ENCODE measurements at regions not wholly inside any gene's neighbourhood (a gene's known extent, or its start where the extent isn't known, plus 50 kb on each side); places are given as distances from the start of the nearest gene placed in this dataset.

DNA sequence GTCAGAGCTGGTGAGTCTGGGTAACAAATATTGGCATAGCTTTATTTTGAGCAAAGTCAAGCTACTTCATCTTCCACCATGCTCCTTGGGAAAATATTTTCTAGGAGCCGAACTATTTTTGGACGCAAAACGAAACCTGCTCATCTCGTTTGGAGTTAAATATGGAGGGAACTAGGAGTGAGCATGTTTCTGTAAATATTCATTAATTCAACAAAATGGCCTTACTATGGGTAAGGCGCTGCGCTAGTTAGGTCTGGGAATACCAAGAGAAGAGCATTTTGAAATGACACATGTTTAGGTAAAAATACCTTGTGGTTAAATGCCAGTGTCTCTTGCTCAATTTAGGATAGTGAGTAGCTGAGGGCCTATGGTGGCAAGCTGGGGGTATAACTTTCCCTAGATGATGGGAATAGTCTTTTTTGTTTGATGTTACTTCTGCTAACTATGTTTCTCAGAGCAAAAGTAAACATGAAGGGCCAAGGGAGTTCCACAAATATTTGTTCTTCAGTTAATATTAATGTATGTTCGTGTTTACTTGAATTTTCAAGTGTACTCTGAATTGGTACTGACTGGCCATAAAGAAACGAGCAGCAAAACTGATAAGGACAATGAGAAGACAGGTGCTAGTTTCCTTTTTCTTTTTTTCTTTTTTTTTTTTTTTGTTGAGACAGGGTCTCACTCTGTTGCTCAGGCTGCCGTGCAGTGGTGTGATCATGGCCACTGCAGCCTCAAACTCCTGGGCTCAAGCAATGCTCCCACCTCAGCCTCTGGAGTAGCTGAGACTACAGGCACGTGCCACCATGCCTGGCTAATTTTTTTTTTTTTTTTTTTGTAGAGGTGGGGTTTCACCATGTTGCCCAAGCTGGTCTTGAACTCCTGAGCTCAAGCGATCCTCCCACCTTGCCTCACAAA, 77.7 kb downstream of the MAP1LC3B2 start:
- DNase-seq (ENCODE audit: low read depth) = no peak
- TF ChIP-seq, protein P1, sequence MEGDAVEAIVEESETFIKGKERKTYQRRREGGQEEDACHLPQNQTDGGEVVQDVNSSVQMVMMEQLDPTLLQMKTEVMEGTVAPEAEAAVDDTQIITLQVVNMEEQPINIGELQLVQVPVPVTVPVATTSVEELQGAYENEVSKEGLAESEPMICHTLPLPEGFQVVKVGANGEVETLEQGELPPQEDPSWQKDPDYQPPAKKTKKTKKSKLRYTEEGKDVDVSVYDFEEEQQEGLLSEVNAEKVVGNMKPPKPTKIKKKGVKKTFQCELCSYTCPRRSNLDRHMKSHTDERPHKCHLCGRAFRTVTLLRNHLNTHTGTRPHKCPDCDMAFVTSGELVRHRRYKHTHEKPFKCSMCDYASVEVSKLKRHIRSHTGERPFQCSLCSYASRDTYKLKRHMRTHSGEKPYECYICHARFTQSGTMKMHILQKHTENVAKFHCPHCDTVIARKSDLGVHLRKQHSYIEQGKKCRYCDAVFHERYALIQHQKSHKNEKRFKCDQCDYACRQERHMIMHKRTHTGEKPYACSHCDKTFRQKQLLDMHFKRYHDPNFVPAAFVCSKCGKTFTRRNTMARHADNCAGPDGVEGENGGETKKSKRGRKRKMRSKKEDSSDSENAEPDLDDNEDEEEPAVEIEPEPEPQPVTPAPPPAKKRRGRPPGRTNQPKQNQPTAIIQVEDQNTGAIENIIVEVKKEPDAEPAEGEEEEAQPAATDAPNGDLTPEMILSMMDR (IDR thresholded peaks at IDR 0.05; ENCODE audit: insufficient read depth, low read depth, low read length) = no peak
- H3K4me3 ChIP-seq (ENCODE audit: low read depth, low read length) = no peak overlapping the region

DNA sequence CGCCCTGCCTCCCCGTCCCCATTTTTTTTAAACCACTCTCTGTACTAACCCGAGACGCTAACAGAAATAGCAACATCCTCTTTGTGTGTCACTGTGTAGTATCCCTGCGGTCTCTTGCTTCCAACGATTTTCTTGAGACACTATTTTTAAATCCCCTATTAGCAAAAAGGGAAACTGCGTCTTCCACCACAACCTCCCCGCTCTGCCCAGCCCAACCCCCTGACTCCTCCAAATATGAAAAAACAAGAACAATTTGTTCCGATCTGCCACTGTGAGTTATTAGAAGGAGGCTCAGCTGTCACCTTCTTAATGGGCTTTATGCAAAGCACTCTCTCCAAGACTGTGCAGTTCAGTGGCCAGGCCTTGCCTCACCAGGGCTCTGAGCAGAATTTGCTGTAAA, 76.3 kb downstream of the MAP1LC3B2 start:
- TF ChIP-seq, protein P1 (IDR thresholded peaks at IDR 0.05; ENCODE audit: insufficient read depth, low read depth, low read length) = no peak
- no peak for DNase-seq (ENCODE audit: low read depth)
- no peak overlapping the region for H3K4me3 ChIP-seq (ENCODE audit: low read depth, low read length)

DNA sequence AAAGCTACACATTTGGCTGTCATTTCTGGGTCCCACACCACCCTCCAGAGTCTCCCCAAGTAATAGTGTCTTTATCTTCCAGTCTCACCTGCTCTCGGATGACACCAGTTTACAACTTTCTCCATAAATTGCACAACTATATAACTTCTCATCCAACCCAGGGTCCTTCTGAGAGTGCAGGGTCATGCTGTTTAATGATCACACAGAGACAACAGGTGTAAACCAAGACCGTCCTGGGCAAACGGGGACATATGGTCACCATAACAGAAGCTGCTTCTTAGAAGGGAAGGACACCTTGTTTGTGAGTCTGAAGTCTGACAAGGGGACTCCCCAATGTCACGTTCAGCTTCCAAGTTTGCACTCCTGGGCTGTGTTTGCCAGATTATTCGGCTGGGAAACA, 74.3 kb downstream of the MAP1LC3B2 start:
- no peak overlapping the region for H3K4me3 ChIP-seq (ENCODE audit: low read depth, low read length)
- no peak for DNase-seq (ENCODE audit: low read depth)
- TF ChIP-seq, protein P1 (IDR thresholded peaks at IDR 0.05; ENCODE audit: insufficient read depth, low read depth, low read length) = no peak

DNA sequence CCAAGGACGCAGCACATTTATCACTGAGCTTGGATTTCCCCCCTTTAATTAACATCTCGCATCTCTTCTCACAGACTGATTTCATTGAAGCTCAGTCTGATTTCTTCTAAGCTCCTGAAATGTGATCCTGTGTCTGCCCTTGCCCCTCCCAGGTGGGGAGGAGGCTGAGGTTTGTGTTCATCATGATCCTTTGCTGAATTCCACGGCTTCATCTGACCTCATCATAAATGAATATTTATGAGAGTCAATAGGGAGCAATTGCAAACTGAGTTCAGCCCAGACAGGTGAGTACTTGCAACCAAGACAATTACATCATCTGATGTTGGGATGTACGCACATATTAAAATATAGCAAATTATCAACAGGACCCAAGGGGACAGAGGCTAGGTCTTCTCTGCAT, 72.4 kb downstream of the MAP1LC3B2 start:
- TF ChIP-seq, protein P1 (IDR thresholded peaks at IDR 0.05; ENCODE audit: insufficient read depth, low read depth, low read length) = no peak
- no peak overlapping the region for H3K4me3 ChIP-seq (ENCODE audit: low read depth, low read length)
- DNase-seq (ENCODE audit: low read depth) = no peak

DNA sequence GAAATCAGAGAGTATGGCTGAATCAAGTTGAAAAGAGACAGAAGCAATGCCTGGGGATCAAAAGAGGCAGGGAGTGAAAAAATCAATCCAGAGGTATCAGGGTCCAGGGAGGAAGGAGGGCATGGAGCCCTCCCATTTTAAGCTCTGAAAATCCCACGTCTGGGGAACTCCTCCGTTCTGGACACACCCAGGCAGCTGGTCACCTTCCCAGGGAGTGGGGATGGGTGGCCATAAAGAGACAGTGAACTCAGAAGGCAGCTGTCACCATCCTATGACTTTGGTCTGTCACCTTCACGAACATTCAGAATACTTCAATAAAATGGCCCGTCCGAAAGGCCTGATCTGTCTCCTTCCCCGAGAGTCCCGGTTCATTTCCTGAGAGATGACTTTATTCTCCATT, 71.6 kb downstream of the MAP1LC3B2 start:
- DNase-seq (ENCODE audit: low read depth) = no peak
- no peak overlapping the region for H3K4me3 ChIP-seq (ENCODE audit: low read depth, low read length)
- TF ChIP-seq, protein P1 (IDR thresholded peaks at IDR 0.05; ENCODE audit: insufficient read depth, low read depth, low read length) = no peak

DNA sequence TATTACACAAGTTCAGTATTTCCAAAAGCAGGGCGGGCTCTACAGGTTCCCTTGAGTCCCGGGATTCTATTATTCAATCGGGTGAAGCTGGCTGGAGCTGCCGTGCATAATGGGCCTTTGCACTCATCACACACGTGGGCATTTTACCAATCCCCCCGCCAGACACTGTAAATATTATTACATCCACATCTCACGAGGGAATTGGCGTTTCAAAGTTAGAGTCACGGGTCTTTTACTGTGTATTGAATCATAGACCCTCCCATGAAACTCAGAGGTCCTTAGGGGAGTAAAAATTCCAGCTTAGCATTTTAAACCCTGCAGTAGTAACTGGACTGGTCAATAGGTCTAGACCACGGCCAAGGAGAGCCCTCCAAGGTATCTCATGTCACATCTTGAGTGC, 70.3 kb downstream of the MAP1LC3B2 start:
- no peak for DNase-seq (ENCODE audit: low read depth)
- TF ChIP-seq, protein P1 (IDR thresholded peaks at IDR 0.05; ENCODE audit: insufficient read depth, low read depth, low read length) = no peak
- no peak overlapping the region for H3K4me3 ChIP-seq (ENCODE audit: low read depth, low read length)
